ENCODE measurements at regions not wholly inside any gene's neighbourhood (a gene's known extent, or its start where the extent isn't known, plus 50 kb on each side); places are given as distances from the start of the nearest gene placed in this dataset.

- Histone ChIP-seq H2AFZ (no peak overlapping the region), H3K4me3 (no peak overlapping the region), H3K4me2 (no peak overlapping the region), H3K36me3 (ENCODE audit: insufficient read depth) (no peaks in the 10 kb centered on the region), H3K9me2 (ENCODE audit: insufficient read depth) (no peaks in the 10 kb centered on the region), H3F3A (replicated peaks; ENCODE audit: low read depth) (no peaks in the 10 kb centered on the region), H3K4me1 (ENCODE audit: insufficient read depth) (no peaks in the 10 kb centered on the region), H3K27ac (ENCODE audit: low read depth) (no peak overlapping the region), H3K79me2 (replicated peaks; ENCODE audit: insufficient read depth) (no peaks in the 10 kb centered on the region), H3K27me3 (ENCODE audit: insufficient read depth) (no peaks in the 10 kb centered on the region), H4K20me1 (replicated peaks; ENCODE audit: insufficient read depth) (no peaks in the 10 kb centered on the region)
- no peaks in the 10 kb centered on the region for H3K9me3 Mint-ChIP-seq
- H3K27me3 Mint-ChIP-seq (ENCODE audit: insufficient read depth, low read depth, poor library complexity): no peaks in the 10 kb centered on the region
- no peak for DNase-seq (ENCODE audit: low spot score)
- TF ChIP-seq STAT1 (IDR thresholded peaks at IDR 0.05; ENCODE audit: unreplicated experiment) (no peak), CTCF (conservative IDR thresholded peaks at IDR 0.05; ENCODE audit: low read depth in 2 of 2) (no peak), ZNF462 (CRISPR knock-in tag; IDR thresholded peaks at IDR 0.05) (no peak), EZH2phosphoT487 (IDR thresholded peaks at IDR 0.05; ENCODE audit: unreplicated experiment) (no peak), ZNF331 (CRISPR knock-in tag; IDR thresholded peaks at IDR 0.05; ENCODE audit: low read depth) (no peak), CREB1 (CRISPR knock-in tag; IDR thresholded peaks at IDR 0.05; ENCODE audit: low read depth) (no peak), REST (IDR thresholded peaks at IDR 0.05; ENCODE audit: unreplicated experiment) (no peak), EZH2 (IDR thresholded peaks at IDR 0.05; ENCODE audit: low read depth, unreplicated experiment) (no peak), JUNB (IDR thresholded peaks at IDR 0.05; ENCODE audit: unreplicated experiment) (no peak), POLR2AphosphoS5 (IDR thresholded peaks at IDR 0.05; ENCODE audit: low read depth) (no peak), ZNF114 (CRISPR knock-in tag; IDR thresholded peaks at IDR 0.05) (no peak), ETS1 (IDR thresholded peaks at IDR 0.05) (no peak), NANOG (IDR thresholded peaks at IDR 0.05; ENCODE audit: borderline replicate concordance) (no peak)
- no peak overlapping the region for H3K4me3 Mint-ChIP-seq
- H3K4me1 Mint-ChIP-seq: peaks cover 5% of the 10 kb centered on the region; the same call in 2 of the 3 replicates
- no peak overlapping the region for H3K27ac Mint-ChIP-seq
- ATAC-seq: no peak
- no peaks in the 10 kb centered on the region for H3K36me3 Mint-ChIP-seq (ENCODE audit: low read depth)
These were observed 540.1 kb upstream of the CHAC2 start for GRCh38 chr2:53227535-53227934.

All from GM23338 (cell line).